KMS-11 (cell line): ENCODE measurements at regions not wholly inside any gene's neighbourhood (a gene's known extent, or its start where the extent isn't known, plus 50 kb on each side); places are given as distances from the start of the nearest gene placed in this dataset.

Experiments used
- H2AFZ ChIP-seq: fragments of 200-600 bp; sonication (generic); 2 replicates; pipeline ENCODE4 v1.6.1; 2016; ENCODE audit warnings: antibody characterized with exemption, mixed run types, low read depth
- H3K27ac ChIP-seq: fragments of 200-600 bp; sonication (generic); 2 replicates; pipeline ENCODE4 v1.6.1; 2016; ENCODE audit warnings: mild to moderate bottlenecking, mixed run types
- H3K27me3 ChIP-seq: fragments of 200-600 bp; sonication (generic); 2 replicates; pipeline ENCODE4 v1.6.1; 2017; ENCODE audit warnings: mild to moderate bottlenecking, low read depth, mixed run types, moderate library complexity; ENCODE audit not compliant: insufficient read depth
- H3K36me3 ChIP-seq: fragments of 200-600 bp; sonication (generic); 2 replicates; pipeline ENCODE4 v1.6.1; 2017; ENCODE audit warnings: mild to moderate bottlenecking, mixed run types; ENCODE audit not compliant: insufficient read depth
- H3K4me1 ChIP-seq: fragments of 200-600 bp; sonication (generic); 2 replicates; pipeline ENCODE4 v1.6.1; 2016; ENCODE audit warnings: mild to moderate bottlenecking, low read depth, mixed run types; ENCODE audit not compliant: poor library complexity, severe bottlenecking
- H3K4me2 ChIP-seq: fragments of 200-600 bp; sonication (generic); 2 replicates; pipeline ENCODE4 v1.7.0; 2016; ENCODE audit warnings: mild to moderate bottlenecking, mixed run types
- H3K4me3 ChIP-seq: fragments of 200-600 bp; sonication (generic); IDR thresholded peaks from 2 replicates; pipeline ENCODE4 v1.6.1; 2017; ENCODE audit warnings: low read depth, low read length, mixed read lengths; ENCODE audit not compliant: insufficient read depth
- H3K79me2 ChIP-seq: fragments of 200-600 bp; sonication (generic); 2 replicates; pipeline ENCODE4 v1.6.1; 2016; ENCODE audit warnings: low read depth, mixed run types; ENCODE audit not compliant: insufficient read depth
- H3K9ac ChIP-seq: fragments of 200-600 bp; sonication (generic); 2 replicates; pipeline ENCODE4 v1.6.1; 2016; ENCODE audit warnings: mild to moderate bottlenecking, mixed run types
- H4K20me1 ChIP-seq: fragments of 200-600 bp; sonication (generic); 2 replicates; pipeline ENCODE4 v1.6.1; 2016; ENCODE audit warnings: mild to moderate bottlenecking, mixed run types; ENCODE audit not compliant: insufficient read depth
- CTCF ChIP-seq: fragments of 200-600 bp; sonication (generic); conservative IDR thresholded peaks from 2 replicates; pipeline ENCODE4 v1.6.1; 2017; ENCODE audit warnings: low read depth, mild to moderate bottlenecking, antibody characterized with exemption, low read length, moderate library complexity, mixed read lengths

DNA sequence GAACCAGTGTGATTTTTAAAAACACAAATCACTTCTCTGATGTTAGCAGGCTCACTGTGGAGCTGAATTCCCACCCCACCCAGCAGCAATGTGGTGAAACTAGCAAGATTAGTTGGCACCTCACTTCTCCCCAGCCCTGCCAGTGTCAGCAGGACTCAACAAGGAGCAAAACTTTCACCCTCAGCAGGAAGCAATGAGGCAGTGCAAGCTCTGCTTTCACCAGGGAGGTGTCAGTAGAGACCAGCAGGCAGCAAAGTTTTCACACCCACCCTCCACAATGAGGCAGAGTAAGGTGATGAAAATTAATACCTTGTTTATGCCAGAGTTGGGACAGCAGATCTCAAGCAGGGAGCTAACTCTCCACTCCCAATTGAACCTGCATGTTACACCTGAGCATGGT, 565.0 kb downstream of the CETN3 start:
- Histone ChIP-seq H4K20me1 (no peaks in the 10 kb centered on the region), H3K27ac (no peak overlapping the region), H3K79me2 (no peaks in the 10 kb centered on the region), H2AFZ (no peak overlapping the region), H3K4me2 (no peak overlapping the region), H3K9ac (no peak overlapping the region), H3K36me3 (no peaks in the 10 kb centered on the region), H3K27me3 (no peaks in the 10 kb centered on the region), H3K4me3 (no peak overlapping the region), H3K4me1 (no peaks in the 10 kb centered on the region)
- TF ChIP-seq CTCF, result no peak

GRCh38 chr5:89842531-89842930, 567.0 kb downstream of the CETN3 start:
- no peak overlapping the region for H3K9ac ChIP-seq
- H3K4me2 ChIP-seq, result no peak overlapping the region
- H3K27me3 ChIP-seq, result no peaks in the 10 kb centered on the region
- no peak for TF ChIP-seq CTCF
- no peak overlapping the region for H2AFZ ChIP-seq
- no peaks in the 10 kb centered on the region for H3K36me3 ChIP-seq
- no peaks in the 10 kb centered on the region for H4K20me1 ChIP-seq
- H3K4me1 ChIP-seq, result no peaks in the 10 kb centered on the region
- no peaks in the 10 kb centered on the region for H3K79me2 ChIP-seq
- no peak overlapping the region for H3K27ac ChIP-seq
- no peak overlapping the region for H3K4me3 ChIP-seq

DNA sequence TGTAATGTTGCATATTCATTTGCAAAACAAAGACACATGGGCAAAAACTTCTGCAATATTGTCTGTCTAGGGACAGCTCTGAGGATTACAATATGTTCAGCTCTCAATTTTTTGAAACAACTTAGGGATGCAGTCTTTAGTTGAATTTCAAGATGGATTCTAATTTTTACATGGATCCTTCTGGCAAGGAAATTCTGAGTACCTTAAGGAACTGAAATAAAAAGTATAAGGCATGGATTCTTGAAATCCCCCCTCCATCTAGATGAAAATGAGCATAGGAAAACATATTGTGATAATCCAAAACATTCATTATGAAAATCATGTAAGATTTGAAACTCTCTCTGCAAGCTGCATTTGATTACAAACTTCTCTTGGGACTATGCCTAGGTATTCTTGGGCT, 568.6 kb downstream of the CETN3 start:
- H3K4me3 ChIP-seq, result no peak overlapping the region
- no peaks in the 10 kb centered on the region for H3K36me3 ChIP-seq
- TF ChIP-seq CTCF, result no peak
- no peaks in the 10 kb centered on the region for H3K4me1 ChIP-seq
- no peaks in the 10 kb centered on the region for H3K79me2 ChIP-seq
- no peaks in the 10 kb centered on the region for H4K20me1 ChIP-seq
- no peak overlapping the region for H3K27ac ChIP-seq
- no peaks in the 10 kb centered on the region for H3K27me3 ChIP-seq
- H2AFZ ChIP-seq, result no peak overlapping the region
- no peak overlapping the region for H3K9ac ChIP-seq
- no peak overlapping the region for H3K4me2 ChIP-seq

GRCh38 chr5:89830691-89831090, 578.9 kb downstream of the CETN3 start:
- Histone ChIP-seq H3K27ac (no peak overlapping the region), H3K36me3 (no peaks in the 10 kb centered on the region), H3K79me2 (no peaks in the 10 kb centered on the region), H3K27me3 (no peaks in the 10 kb centered on the region), H3K4me2 (no peak overlapping the region), H3K4me1 (no peaks in the 10 kb centered on the region), H2AFZ (no peak overlapping the region), H3K4me3 (no peak overlapping the region), H3K9ac (no peak overlapping the region), H4K20me1 (no peaks in the 10 kb centered on the region)
- TF ChIP-seq CTCF, result no peak

DNA sequence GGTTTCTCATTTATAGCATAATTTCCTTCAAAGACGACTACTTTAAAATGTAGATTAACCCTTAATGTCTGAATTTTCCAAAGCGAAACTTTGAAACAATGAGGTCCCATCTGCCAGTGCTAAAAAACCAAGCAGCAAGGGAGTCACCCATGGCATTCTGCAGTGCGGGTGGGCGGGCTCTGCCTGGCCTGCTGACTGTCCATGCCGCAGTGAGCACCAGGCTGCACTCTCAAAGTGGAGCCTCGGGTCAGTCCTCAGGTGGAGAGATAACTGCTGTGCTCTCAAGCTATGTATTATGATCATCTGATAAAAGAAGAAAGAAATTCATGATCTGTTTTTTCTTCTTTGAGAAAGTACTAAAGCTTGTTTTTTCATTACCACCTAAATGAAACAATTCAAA, 581.6 kb downstream of the CETN3 start:
- Histone ChIP-seq H3K36me3 (no peaks in the 10 kb centered on the region), H2AFZ (no peak overlapping the region), H4K20me1 (no peaks in the 10 kb centered on the region), H3K4me3 (no peak overlapping the region), H3K4me2 (no peak overlapping the region), H3K27me3 (no peaks in the 10 kb centered on the region), H3K27ac (no peak overlapping the region), H3K79me2 (no peaks in the 10 kb centered on the region), H3K9ac (no peak overlapping the region), H3K4me1 (no peaks in the 10 kb centered on the region)
- TF ChIP-seq CTCF, result no peak
